ENCODE measurements at regions not wholly inside any gene's neighbourhood (a gene's known extent, or its start where the extent isn't known, plus 50 kb on each side); places are given as distances from the start of the nearest gene placed in this dataset.

DNA sequence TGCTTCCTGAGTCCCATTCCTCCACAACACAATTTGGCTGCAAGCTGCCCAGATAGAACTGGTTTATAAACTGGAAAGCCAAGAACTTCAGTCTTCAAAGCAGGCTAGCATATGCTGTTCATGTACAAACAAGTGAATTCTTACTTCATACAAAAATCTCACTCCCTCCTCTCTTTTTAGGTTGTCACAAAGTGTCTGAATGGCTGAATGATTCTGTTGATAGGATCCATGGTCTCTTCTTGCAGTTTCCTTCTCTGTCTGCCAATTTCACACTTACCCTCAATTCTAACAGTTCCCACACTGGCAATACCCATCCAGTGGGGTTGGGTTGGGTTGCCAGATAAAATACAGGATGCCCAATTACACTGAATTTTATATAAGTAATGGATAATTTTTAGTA is 363.5 kb downstream of the DEPDC1B start:
- no peak for DNase-seq (ENCODE audit: low read depth)

DNA sequence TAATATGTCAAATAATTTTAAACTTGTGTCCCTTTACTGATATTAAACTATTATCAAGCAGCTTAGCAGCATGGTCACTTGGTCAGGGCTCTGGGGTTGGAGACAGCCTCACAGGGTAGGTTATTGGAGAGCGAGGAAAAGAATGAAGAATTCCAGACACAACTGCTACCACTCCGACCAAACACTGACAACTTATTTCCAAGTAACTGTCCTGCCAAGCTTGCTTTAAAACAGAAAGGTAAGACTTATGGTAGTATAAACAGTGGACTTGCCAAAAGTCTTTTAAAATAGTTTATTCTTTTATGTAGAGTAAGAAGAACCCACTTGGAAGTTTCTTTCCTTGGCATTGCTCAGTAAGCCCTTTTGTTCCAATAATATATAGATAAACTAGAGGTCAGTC is 364.1 kb downstream of the DEPDC1B start:
- DNase-seq (ENCODE audit: low read depth), result no peak

DNA sequence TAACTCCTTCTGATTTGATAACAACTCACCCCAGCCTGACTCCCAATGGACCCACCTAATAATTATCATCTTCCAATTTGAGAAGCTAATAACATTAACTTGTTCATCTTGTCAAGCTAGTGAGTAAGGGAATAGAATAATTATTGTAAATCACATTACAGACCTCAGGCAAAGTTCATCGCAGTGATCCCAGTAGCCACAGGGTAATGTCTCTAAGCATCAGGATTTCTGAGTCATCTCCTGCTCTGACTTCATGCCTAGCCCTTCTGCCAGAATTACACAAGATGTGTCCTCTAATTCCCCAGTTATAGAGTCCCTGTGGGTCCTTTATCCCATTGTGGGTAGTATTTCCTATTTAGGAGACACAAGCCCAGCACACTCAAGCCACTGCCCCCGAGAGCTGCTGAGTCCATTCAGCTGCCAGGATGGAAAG is 365.7 kb downstream of the DEPDC1B start:
- peak; percentile 87 for DNase-seq (ENCODE audit: low read depth)

DNA sequence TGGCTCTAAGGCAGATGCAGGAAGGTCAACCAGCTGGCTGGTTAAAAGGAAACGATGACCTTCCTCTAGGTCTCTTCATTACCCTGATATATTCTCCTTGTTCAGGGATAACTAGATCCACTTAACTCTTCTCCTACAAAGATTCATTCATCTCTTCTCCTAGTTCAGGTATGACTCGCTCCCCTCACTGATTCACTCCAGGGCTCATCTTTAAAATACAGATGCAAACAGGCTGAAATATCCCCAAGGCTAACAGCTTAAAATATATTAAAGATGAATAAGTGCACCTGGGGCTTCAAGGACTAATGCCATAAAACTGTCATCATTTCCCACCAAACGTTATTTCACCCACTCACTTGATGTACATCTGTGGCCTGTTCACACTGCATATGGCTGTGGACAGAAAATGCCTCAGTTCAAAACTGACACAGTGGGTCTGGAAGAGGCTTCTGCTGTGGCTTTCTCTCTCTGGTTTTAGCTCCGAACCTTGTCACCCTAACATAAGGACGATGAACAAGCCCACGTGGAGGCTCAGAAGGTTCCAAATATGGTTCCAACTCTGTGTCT is 366.9 kb downstream of the DEPDC1B start:
- DNase-seq (ENCODE audit: low read depth), result peak; percentile 47

DNA sequence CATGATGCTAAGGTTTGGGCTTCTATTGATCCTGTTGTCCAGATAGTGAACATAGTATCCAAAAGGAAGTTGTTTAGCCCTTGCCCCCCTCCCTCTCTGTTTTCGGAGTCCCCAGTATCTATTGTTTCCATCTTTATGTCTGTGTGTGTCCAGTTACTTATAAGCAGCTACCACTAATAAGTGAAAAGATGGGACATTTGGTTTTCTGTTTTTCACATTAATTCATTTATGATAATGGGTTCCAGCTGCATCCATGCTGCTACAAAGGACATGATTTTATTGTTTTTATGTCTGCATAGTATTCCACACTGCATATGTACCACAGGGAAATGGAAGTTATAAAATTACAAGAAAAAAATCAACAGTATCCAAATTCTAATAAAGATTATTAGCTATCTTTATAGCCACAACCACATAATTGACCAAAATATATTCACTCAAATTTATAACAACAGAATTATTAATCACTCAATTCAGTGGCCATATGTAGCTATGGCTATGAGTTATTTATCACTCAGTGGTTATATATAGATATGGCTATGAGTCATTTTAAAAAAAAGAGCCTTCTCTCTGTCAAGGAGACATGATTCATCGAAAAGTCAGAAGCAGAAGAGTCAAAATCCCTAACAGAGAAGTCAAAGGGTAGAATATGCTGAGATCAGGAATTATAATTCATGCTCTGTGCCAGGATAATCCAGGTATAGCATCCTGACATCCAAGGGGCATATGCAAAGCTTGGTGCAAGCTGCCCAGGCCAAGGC is 367.5 kb downstream of the DEPDC1B start:
- peak; percentile 63 for DNase-seq (ENCODE audit: low read depth)

DNA sequence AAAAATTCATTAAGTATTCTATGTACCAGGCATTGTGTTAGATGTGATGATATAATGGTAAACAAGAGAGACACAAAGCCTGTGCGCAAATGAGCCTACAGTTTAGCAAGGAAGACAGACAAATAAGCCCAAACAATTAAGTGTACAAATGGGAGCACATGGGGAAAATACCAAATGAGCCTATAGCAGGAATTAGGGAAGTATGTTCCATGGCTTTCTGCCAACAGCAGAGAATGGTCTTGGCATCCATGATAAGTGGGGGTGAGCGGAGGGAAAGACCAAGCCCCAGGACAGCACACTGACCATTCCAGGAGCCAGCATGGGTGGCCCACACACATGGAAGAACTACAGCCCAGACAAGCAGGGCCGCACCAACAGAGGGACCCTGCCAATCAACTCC is 369.7 kb downstream of the DEPDC1B start:
- no peak for DNase-seq (ENCODE audit: low read depth)

DNA sequence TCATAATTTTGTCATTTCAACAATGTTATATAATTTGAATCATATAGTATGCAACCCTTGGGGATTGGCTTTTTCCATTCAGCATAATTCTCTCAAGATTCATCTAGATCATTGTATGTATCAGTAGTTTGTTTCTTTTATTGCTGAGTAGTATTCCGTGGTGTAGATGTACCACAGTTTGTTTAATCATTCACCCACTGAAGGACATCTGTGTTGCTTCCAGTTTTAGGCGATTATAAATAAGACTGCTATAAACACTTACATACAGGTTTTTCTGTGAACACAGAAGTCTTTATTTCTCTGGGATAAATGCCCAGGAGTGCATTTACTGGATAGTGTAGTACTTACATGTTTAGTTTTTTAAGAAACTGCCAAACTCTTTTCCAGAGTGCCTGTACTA is 374.1 kb downstream of the DEPDC1B start:
- no peak for DNase-seq (ENCODE audit: low read depth)

DNA sequence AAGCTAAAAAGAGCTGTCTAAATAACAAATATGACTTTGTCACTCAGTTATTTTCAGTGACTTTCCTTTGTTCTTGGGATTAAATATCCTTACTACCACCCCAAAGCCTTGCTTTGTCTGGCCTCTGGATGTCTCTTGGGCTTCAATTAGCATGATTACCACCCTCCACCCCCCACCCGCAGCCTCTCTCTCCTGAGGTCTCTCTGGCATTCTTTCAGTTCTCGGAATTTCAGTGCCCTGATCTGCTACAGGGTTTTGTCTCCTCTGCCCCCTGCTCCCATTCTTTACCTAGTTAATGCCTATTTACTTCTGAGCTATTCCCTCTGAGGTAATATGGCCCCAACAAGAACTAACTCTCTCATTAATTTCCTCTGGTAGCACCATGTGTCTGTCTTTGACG is 376.4 kb downstream of the DEPDC1B start:
- DNase-seq (ENCODE audit: low read depth), result no peak

DNA sequence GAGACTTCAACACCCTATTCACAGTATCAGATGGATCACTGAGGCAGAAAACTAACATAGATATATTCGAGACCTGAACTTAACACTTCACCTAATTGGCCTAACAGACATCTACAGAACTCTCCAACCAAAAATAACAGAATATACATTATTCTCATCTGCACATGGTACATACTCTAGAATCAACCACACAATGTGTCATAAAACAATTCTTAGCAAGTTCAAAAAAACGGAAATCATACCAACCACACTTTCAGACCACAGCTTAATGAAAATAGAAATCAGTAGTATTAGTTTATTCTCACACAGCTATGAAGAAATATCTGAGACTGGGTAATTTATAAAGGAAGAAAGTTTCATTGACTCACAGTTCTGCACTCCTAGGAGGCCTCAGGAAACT is 387.9 kb downstream of the DEPDC1B start:
- DNase-seq (ENCODE audit: low read depth), result no peak

DNA sequence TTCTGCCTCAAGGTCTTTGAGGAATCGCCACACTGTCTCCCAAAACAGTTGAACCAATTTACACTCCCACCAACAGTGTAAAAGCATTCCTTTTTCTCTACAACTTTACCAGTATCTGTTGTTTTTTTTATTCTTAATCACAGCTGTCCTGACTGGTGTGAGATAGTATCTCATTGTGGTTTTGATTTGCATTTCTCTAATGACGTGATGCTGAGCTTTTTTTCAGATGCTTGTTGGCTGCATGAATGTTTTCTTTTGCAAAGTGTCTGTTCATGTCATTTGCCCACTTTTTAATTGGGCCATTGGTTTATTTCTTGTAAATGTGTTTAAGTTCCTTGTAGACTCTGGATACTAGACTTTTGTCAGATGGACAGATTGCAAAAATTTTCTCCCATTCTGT is 400.0 kb downstream of the DEPDC1B start:
- peak; percentile 1 for DNase-seq (ENCODE audit: low read depth)

DNA sequence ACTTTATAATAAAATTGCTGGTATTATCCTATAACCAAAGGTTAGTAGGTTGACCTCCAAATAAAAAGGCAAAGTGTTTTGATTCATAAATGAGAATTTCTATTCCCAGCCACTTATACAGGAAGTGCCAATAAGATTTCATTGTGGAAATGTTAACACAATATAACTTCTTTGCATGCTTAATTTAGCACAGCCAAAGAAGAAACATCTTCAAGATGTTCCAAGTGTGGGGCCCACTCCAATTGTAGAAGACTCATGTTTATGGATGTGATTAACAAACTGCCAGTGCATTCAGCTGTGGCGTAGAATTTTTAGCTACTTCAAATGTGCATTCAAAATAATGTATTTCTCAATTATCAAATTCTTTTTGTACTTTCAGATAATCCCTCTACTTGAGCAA is 402.3 kb downstream of the DEPDC1B start:
- no peak for DNase-seq (ENCODE audit: low read depth)

DNA sequence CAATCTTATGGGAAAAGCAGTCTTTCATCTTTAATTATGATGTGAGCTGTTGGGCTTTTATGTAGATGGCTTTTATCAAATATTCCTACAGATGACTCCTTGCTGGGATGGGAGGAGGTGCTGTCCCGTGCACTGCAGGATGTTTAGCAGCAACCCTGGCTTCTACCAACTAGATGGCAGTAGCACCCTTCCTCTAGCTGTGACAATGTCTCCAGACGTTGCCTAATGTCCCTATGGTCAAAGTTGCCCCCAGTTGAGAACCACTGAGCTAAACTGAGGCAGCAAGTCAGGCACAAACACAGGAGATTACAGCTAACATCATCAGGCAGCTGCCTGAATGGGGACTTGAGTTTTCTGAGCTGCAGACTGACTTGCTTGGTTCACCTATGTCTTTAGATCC is 401.9 kb upstream of the PDE4D start:
- peak; percentile 26 for DNase-seq (ENCODE audit: low read depth)

DNA sequence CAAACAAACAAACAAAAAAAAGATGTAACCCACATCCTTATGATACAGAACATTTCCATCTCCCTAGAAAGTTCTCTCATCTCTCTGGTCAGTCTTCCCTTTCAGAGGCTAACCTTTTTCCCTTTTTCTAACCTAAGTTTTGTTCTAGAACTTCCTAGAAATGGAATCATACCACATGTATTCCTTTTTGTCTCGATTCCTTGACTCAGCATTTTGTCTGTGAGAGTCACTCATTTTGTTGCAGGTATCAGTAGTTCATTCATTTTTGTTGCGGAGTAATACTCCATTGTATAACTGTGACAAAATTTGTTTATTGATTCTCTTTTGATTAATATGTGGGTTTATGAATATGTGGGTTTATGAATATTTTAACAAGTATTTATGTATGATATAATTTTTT is 400.0 kb upstream of the PDE4D start:
- no peak for DNase-seq (ENCODE audit: low read depth)

DNA sequence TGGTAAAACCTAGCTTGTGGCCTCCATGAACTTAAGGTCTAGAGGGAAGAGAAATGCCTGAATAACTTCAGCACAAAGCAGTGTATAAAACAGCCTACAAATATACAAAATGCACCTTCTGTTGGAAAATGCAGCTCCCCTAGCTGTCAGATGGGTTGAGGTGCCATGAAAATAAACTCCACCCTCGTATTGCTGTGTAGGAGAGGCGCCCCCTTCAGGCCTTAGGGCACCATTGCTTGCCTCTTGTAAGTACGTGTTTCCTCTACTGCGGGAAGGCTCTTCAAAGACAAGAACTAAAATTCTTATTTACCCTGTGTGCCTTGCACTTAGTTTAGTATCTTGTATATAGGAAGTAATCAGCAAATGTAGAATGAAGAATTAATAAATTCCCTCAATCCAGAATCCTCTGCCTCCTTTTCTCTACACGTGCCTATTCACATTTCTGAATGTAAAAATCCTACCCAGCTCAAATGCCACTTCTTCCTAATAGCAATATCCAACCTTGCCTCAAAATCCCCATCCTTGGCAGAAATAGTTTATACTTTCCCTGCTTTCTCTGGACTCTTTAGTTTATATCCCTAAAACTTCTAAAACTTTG is 393.7 kb upstream of the PDE4D start:
- DNase-seq (ENCODE audit: low read depth), result peak; percentile 57

DNA sequence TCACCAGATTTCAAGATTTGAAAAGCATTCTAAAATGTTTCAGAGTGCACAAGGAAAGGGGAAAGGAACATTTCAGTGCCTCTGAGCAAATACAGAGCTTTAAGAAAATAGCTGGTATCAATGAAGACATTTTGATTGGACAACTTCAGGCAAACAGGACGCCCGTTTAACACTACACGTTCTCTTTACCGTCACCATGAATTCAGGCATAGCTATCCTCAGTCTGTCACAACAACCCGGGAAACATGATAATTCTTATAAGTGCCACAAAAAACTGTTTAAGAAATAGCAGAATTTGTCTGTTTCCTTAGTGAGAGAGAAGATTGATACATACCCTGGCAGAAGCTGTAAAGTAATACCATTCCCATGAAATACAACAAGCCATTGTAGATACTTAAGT is 392.4 kb upstream of the PDE4D start:
- DNase-seq (ENCODE audit: low read depth), result no peak

DNA sequence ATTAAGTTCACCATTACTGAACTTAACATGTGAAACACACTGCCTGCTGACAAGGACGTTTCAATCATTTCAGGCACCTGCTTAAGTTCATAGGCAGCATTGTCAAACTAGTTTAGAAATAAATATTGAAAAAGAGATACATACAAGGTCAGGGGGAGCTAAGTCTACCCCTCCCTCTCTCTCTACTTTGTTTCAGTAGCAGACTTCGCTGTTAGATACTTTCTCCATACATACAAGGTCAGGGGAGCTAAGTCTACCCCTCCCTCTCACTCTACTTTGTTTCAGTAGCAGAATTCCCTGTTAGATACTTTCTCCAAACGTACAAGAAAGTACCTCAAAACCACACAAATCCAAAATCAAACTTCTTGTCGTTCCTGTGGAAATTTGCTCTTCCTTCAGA is 387.4 kb upstream of the PDE4D start:
- DNase-seq (ENCODE audit: low read depth), result no peak

DNA sequence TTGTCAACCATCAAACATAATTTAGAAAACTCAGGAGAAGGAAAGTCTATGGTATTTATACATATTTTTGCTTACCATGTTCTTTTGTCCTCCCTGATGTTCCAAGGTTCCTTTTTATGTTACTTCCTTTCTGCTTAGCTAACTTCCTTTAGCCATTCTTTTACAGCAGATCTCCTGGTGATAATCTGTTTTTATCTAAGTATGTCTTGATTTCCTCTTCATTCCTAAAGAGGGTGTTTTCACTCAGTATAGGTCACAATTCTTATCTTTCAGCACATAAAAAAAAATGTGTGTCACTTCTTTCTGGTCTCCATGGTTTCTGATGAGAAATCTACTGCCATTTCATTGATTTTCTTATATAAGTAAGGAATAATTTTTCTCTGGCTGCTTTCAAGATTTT is 384.4 kb upstream of the PDE4D start:
- no peak for DNase-seq (ENCODE audit: low read depth)

DNA sequence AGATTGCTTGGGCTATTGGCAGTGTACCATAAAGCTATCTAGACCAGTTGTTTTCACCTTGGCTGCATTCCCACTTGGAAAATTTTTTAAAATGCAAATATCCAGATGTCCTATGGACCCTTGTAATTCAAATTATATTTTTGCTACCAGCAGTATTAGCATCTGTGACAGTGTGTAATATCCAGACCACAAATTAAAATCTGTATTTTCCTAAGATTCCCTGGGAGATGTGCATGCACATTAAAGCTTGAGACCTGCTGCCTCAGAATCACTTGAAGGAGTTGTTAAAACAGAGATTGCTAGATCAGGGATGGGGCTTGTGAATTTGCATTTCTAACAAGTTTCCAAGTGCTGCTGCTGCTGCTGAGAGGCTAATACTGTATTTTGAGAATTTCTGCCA is 381.2 kb upstream of the PDE4D start:
- no peak for DNase-seq (ENCODE audit: low read depth)

DNA sequence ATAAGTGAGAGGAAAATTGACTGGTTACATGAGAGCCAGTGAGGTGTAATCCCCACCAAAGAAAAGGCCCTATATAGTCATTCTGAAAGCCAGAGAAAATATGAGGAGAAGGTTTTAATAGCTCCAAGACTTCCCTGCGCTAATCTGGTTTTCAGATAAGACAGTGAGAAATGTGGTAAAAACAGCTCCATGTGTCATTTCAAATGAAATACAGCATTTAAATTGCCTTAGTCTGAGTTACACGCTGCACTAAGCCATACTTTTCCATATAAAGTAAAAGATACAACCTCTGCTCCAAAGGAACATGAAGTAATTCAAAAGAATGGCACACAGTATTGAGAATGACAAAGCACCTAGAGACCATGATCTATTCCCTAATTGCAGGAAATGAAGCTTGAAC is 378.0 kb upstream of the PDE4D start:
- DNase-seq (ENCODE audit: low read depth), result no peak

DNA sequence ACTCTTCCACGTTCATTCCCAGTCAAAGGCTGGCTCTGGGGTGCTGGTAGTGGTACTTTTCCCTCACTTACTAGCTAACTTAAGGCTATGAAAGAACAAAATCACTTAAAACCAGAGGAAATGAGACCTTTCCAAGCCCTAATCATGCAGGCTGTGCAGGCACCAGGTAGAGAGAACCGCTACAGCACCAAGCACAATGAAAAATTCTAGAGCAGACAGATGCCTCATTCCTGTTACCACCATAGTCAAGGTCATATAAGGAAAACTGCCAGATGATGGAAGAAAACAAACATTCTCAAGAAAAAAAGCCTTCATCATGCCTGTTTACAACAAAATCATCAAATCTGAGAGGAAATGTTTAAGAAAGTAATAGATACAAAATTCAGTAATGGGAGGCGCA is 374.4 kb upstream of the PDE4D start:
- DNase-seq (ENCODE audit: low read depth), result no peak

DNA sequence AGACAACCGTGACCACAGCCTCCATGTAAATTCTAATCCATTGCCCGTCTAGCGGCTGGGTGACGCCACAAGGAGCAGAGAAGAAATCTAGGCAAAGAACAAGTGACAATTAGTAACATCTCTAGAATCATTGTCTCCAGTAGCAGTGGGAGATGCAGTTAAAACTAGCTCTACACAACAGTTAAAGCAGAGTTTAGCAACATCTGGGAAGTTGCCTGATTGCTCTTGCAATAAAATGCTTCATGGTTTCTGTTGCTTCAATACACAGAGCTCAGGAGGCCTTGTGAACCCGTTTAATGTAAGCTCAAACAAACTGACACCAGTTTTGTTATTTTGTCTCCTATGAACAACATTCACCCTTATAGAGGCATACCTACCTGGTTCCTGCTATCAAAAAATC is 369.8 kb upstream of the PDE4D start:
- DNase-seq (ENCODE audit: low read depth), result no peak

DNA sequence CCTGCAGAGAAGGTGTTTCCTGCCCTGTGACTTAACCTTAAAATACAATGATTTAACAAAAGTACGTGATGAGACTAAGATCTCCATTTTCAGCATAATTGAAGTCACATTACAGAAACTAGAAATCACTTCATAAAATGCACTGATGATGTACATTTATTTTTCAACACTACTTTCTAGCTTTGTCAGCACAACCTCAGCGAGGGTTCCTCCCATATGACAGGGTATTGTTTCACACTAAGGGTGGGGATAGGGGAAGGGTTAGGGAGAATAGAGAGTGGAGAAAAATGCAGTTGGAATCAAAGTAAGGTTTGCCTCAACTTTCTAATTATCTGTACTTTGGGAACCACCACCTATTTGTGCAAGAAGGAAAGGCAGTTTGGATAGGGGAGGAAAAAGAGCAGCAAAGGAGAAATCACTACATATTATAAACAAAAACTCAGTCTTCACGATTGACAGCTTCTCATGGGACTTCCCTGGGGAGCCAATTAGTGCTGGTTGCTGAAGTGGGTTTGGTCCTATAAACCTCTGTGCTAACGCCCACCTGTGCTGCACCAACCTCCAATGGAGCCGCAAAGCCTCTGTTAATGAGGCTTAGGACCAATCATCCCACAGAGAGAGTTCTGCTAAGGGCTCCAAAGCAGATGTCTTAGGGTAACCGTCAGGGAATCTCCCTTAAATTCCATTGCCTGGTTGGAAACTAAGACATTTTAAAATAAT is 369.2 kb upstream of the PDE4D start:
- no peak for DNase-seq (ENCODE audit: low read depth)

DNA sequence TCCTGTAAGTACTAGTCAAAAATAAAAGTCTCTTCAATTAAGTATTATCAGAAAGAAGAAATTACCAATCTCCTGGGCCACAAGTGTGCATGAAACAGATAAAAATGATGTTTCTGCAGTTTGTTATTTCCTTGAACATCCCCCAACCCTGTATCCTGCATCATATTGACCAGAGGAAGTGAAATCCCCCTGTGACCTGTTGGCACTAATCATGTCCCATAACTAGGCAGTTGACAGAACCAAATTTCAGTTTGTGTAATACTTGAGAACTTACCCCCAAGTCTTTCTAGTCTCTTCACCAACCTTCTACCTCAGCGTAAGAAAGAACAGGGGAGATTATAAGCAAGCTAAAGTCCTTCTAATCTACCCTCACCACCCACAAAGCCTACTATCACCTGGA is 368.2 kb upstream of the PDE4D start:
- DNase-seq (ENCODE audit: low read depth), result no peak
